ENCODE measurements at regions not wholly inside any gene's neighbourhood (a gene's known extent, or its start where the extent isn't known, plus 50 kb on each side); places are given as distances from the start of the nearest gene placed in this dataset.

GRCh38 chr1:213921311-213921710, 66.5 kb upstream of the PROX1 start:
- Histone ChIP-seq H3F3A (ENCODE audit: low read length, unreplicated experiment) (no peaks in the 10 kb centered on the region), H2AFZ (ENCODE audit: low read length) (no peak overlapping the region), H3K79me2 (ENCODE audit: low read length) (no peaks in the 10 kb centered on the region), H3K9ac (ENCODE audit: low read length) (no peak overlapping the region), H3K27me3 (ENCODE audit: low read length) (peaks cover 63% of the 10 kb centered on the region), H3K36me3 (ENCODE audit: low read depth, low read length) (no peaks in the 10 kb centered on the region), H3K4me3 (ENCODE audit: low read length) (no peak overlapping the region), H3K27ac (ENCODE audit: low read length) (no peak overlapping the region), H3K4me1 (ENCODE audit: insufficient read depth, low read length) (no peaks in the 10 kb centered on the region), H3K4me2 (ENCODE audit: low read length) (no peak overlapping the region), H3K9me3 (ENCODE audit: low read length) (no peaks in the 10 kb centered on the region), H3K9me2 (replicated peaks; ENCODE audit: low read length) (no peaks in the 10 kb centered on the region), H4K20me1 (ENCODE audit: low read length) (no peaks in the 10 kb centered on the region)
- ATAC-seq (no peak), DNase-seq (no peak)
- no TSS peak for BruUV-seq (replicated peaks)
- TF ChIP-seq EZH2 (IDR thresholded peaks at IDR 0.05; ENCODE audit: low read length, unreplicated experiment) = no peak
- TF ChIP-seq CTCF (conservative IDR thresholded peaks at IDR 0.05; ENCODE audit: low read depth, low read length) = no peak
- TF ChIP-seq EZH2phosphoT487 (IDR thresholded peaks at IDR 0.05; ENCODE audit: borderline replicate concordance, low read length) = no peak
- CTCF ChIA-PET = no interaction called here
- intact Hi-C loops (cut with micrococcal nuclease) = no loop called here
- POLR2A ChIA-PET (ENCODE audit: unreplicated experiment) = no interaction called here

GRCh38 chr1:213921712-213922111, 66.1 kb upstream of the PROX1 start:
- H3K79me2 ChIP-seq (ENCODE audit: low read length) = no peaks in the 10 kb centered on the region
- no peak overlapping the region for H2AFZ ChIP-seq (ENCODE audit: low read length)
- DNase-seq (no peak), ATAC-seq (no peak)
- intact Hi-C loops (cut with micrococcal nuclease) = no loop called here
- TF ChIP-seq EZH2phosphoT487 (IDR thresholded peaks at IDR 0.05; ENCODE audit: borderline replicate concordance, low read length) (no peak), EZH2 (IDR thresholded peaks at IDR 0.05; ENCODE audit: low read length, unreplicated experiment) (no peak), CTCF (conservative IDR thresholded peaks at IDR 0.05; ENCODE audit: low read depth, low read length) (no peak)
- H3K4me3 ChIP-seq (ENCODE audit: low read length) = no peak overlapping the region
- CTCF ChIA-PET = no interaction called here
- no peak overlapping the region for H3K27ac ChIP-seq (ENCODE audit: low read length)
- no peaks in the 10 kb centered on the region for H3K9me3 ChIP-seq (ENCODE audit: low read length)
- POLR2A ChIA-PET (ENCODE audit: unreplicated experiment) = no interaction called here
- BruUV-seq (replicated peaks) = no TSS peak
- H3K9ac ChIP-seq (ENCODE audit: low read length) = no peak overlapping the region
- H3K36me3 ChIP-seq (ENCODE audit: low read depth, low read length) = no peaks in the 10 kb centered on the region
- no peaks in the 10 kb centered on the region for H3K4me1 ChIP-seq (ENCODE audit: insufficient read depth, low read length)
- peaks cover 63% of the 10 kb centered on the region for H3K27me3 ChIP-seq (ENCODE audit: low read length)
- H3K9me2 ChIP-seq (replicated peaks; ENCODE audit: low read length) = no peaks in the 10 kb centered on the region
- H3F3A ChIP-seq (ENCODE audit: low read length, unreplicated experiment) = no peaks in the 10 kb centered on the region
- H4K20me1 ChIP-seq (ENCODE audit: low read length) = no peaks in the 10 kb centered on the region
- H3K4me2 ChIP-seq (ENCODE audit: low read length) = no peak overlapping the region

GRCh38 chr1:213925531-213926182, 62.1 kb upstream of the PROX1 start:
- Histone ChIP-seq H3K9me3 (ENCODE audit: low read length) (no peaks in the 10 kb centered on the region), H3F3A (ENCODE audit: low read length, unreplicated experiment) (no peaks in the 10 kb centered on the region), H3K27me3 (ENCODE audit: low read length) (peaks cover 63% of the 10 kb centered on the region), H3K27ac (ENCODE audit: low read length) (no peak overlapping the region), H3K9ac (ENCODE audit: low read length) (no peak overlapping the region), H3K4me2 (ENCODE audit: low read length) (no peak overlapping the region), H4K20me1 (ENCODE audit: low read length) (no peaks in the 10 kb centered on the region), H2AFZ (ENCODE audit: low read length) (no peak overlapping the region), H3K79me2 (ENCODE audit: low read length) (no peaks in the 10 kb centered on the region), H3K9me2 (replicated peaks; ENCODE audit: low read length) (no peaks in the 10 kb centered on the region), H3K4me3 (ENCODE audit: low read length) (no peak overlapping the region), H3K4me1 (ENCODE audit: insufficient read depth, low read length) (no peaks in the 10 kb centered on the region), H3K36me3 (ENCODE audit: low read depth, low read length) (no peaks in the 10 kb centered on the region)
- intact Hi-C loops (cut with micrococcal nuclease) = no loop called here
- BruUV-seq (replicated peaks) = no TSS peak
- ChIA-PET CTCF (no interaction called here), POLR2A (ENCODE audit: unreplicated experiment) (no interaction called here)
- ATAC-seq (no peak), DNase-seq (no peak)
- no peak for TF ChIP-seq EZH2phosphoT487 (IDR thresholded peaks at IDR 0.05; ENCODE audit: borderline replicate concordance, low read length)
- TF ChIP-seq EZH2 (IDR thresholded peaks at IDR 0.05; ENCODE audit: low read length, unreplicated experiment) = no peak
- no peak for TF ChIP-seq CTCF (conservative IDR thresholded peaks at IDR 0.05; ENCODE audit: low read depth, low read length)

Data from PC-3 (cell line).